HG02973 (cell line): ENCODE measurements at regions not wholly inside any gene's neighbourhood (a gene's known extent, or its start where the extent isn't known, plus 50 kb on each side); places are given as distances from the start of the nearest gene placed in this dataset.
"Not testable (repeated sequence)": the region's sequence is repeated elsewhere in the genome, so short reads cannot be mapped to it uniquely, and the experiment has no call there.

Experiments used
- ATAC-seq: cut with Tn5 transposase; IDR thresholded peaks from one replicate; pipeline ENCODE4 v1.9.1; 2021; ENCODE audit warnings: moderate library complexity; ENCODE audit not compliant: unreplicated experiment

- no peak for ATAC-seq
Observed at GRCh38 chr13:90717451-90717936, 630.0 kb upstream of the MIR17HG start.

- ATAC-seq, result no peak
Observed at GRCh38 chr13:90719461-90719860, 628.0 kb upstream of the MIR17HG start.

GRCh38 chr13:90721937-90722336 is 625.5 kb upstream of the MIR17HG start:
- ATAC-seq, result no peak

GRCh38 chr13:90723381-90723780 is 624.1 kb upstream of the MIR17HG start:
- ATAC-seq, result no peak

GRCh38 chr13:90726375-90726774 is 621.1 kb upstream of the MIR17HG start:
- no peak for ATAC-seq

GRCh38 chr13:90732049-90732448 is 615.4 kb upstream of the MIR17HG start:
- no peak for ATAC-seq

- ATAC-seq, result not testable (repeated sequence)
Observed at GRCh38 chr13:90734497-90734896, 613.0 kb upstream of the MIR17HG start.

- ATAC-seq, result no peak
Observed at GRCh38 chr13:90738881-90739280, 608.6 kb upstream of the MIR17HG start.

GRCh38 chr13:90740099-90740498 is 607.4 kb upstream of the MIR17HG start:
- no peak for ATAC-seq

- ATAC-seq, result no peak
Observed at GRCh38 chr13:90742381-90742780, 605.1 kb upstream of the MIR17HG start.

GRCh38 chr13:90746230-90746629 is 601.3 kb upstream of the MIR17HG start:
- no peak for ATAC-seq

- ATAC-seq, result no peak
Observed at GRCh38 chr13:90750021-90750420, 597.5 kb upstream of the MIR17HG start.

- ATAC-seq, result no peak
Observed at GRCh38 chr13:90751026-90751425, 596.5 kb upstream of the MIR17HG start.

- no peak for ATAC-seq
Observed at GRCh38 chr13:90752070-90752469, 595.4 kb upstream of the MIR17HG start.

- no peak for ATAC-seq
Observed at GRCh38 chr13:90757127-90757680, 590.3 kb upstream of the MIR17HG start.

GRCh38 chr13:90760639-90761038 is 586.8 kb upstream of the MIR17HG start:
- ATAC-seq, result no peak

- no peak for ATAC-seq
Observed at GRCh38 chr13:90763476-90764150, 583.9 kb upstream of the MIR17HG start.

- ATAC-seq, result no peak
Observed at GRCh38 chr13:90766386-90766902, 581.0 kb upstream of the MIR17HG start.

- ATAC-seq, result no peak
Observed at GRCh38 chr13:90768116-90768515, 579.4 kb upstream of the MIR17HG start.

- ATAC-seq, result no peak
Observed at GRCh38 chr13:90769387-90769786, 578.1 kb upstream of the MIR17HG start.

- ATAC-seq, result no peak
Observed at GRCh38 chr13:90770334-90770733, 577.2 kb upstream of the MIR17HG start.

- ATAC-seq, result no peak
Observed at GRCh38 chr13:90773681-90774080, 573.8 kb upstream of the MIR17HG start.
